OCI-LY1 (cell line): ENCODE measurements at regions not wholly inside any gene's neighbourhood (a gene's known extent, or its start where the extent isn't known, plus 50 kb on each side); places are given as distances from the start of the nearest gene placed in this dataset.

Experiments used
- H2AFZ ChIP-seq: fragments of 200-600 bp; sonication (generic), shearing (Covaris generic); 2 replicates; pipeline ENCODE4 v1.6.0; 2014; ENCODE audit warnings: antibody characterized with exemption, mild to moderate bottlenecking, low read length
- H3F3A ChIP-seq: fragments of 200-600 bp; sonication (generic), shearing (Covaris generic); 2 replicates; pipeline ENCODE4 v1.6.0; 2014; ENCODE audit warnings: mild to moderate bottlenecking, antibody characterized with exemption, low read length, moderate library complexity; ENCODE audit not compliant: insufficient read depth
- H3K27ac ChIP-seq: fragments of 200-600 bp; sonication (generic); 2 replicates; pipeline ENCODE4 v1.5.1; 2014; ENCODE audit warnings: low read length, mixed run types, mild to moderate bottlenecking, low read depth; ENCODE audit not compliant: poor library complexity, severe bottlenecking
- H3K27me3 ChIP-seq: fragments of 200-600 bp; sonication (generic); 2 replicates; pipeline ENCODE4 v1.6.0; 2014; ENCODE audit warnings: antibody characterized with exemption, mild to moderate bottlenecking, low read length, moderate library complexity; ENCODE audit not compliant: insufficient read depth
- H3K36me3 ChIP-seq: fragments of 200-600 bp; sonication (generic); 2 replicates; pipeline ENCODE4 v1.6.1; 2014; ENCODE audit warnings: mild to moderate bottlenecking, antibody characterized with exemption, low read length, moderate library complexity, mixed read lengths; ENCODE audit not compliant: insufficient read depth
- H3K4me1 ChIP-seq: fragments of 200-600 bp; sonication (generic); 2 replicates; pipeline ENCODE4 v1.5.1; 2014; ENCODE audit warnings: mild to moderate bottlenecking, low read length, moderate library complexity; ENCODE audit not compliant: insufficient read depth, severe bottlenecking
- H3K4me2 ChIP-seq: fragments of 200-600 bp; sonication (generic), shearing (Covaris generic); 2 replicates; pipeline ENCODE4 v1.6.1; 2014; ENCODE audit warnings: low read length
- H3K4me3 ChIP-seq: fragments of 200-600 bp; sonication (generic); 2 replicates; pipeline ENCODE4 v1.5.1; 2014; ENCODE audit warnings: low read length, low read depth, mild to moderate bottlenecking, mixed read lengths; ENCODE audit not compliant: poor library complexity, severe bottlenecking
- H3K79me2 ChIP-seq: fragments of 200-600 bp; shearing (Covaris generic); 2 replicates; pipeline ENCODE4 v1.6.1; 2016; ENCODE audit warnings: mixed run types, low read length, mixed read lengths; ENCODE audit not compliant: insufficient read depth
- H3K9ac ChIP-seq: fragments of 200-600 bp; sonication (generic), shearing (Covaris generic); 2 replicates; pipeline ENCODE4 v1.6.1; 2014; ENCODE audit warnings: mild to moderate bottlenecking, low read length, mixed read lengths
- H3K9me2 ChIP-seq: fragments of 200-600 bp; sonication (generic), shearing (Covaris generic); 2 replicates; pipeline ENCODE4 v1.6.1; 2014; ENCODE audit warnings: low read depth, mild to moderate bottlenecking, low read length, mixed read lengths
- H3K9me3 ChIP-seq: fragments of 200-600 bp; shearing (Covaris generic); 2 replicates; pipeline ENCODE4 v1.6.1; 2014; ENCODE audit warnings: low read length, mixed read lengths
- H4K20me1 ChIP-seq: fragments of 200-600 bp; sonication (generic), shearing (Covaris generic); 2 replicates; pipeline ENCODE4 v1.6.0; 2016; ENCODE audit warnings: mild to moderate bottlenecking, low read length; ENCODE audit not compliant: insufficient read depth
- CTCF ChIP-seq: fragments of 200-600 bp; sonication (generic), shearing (Covaris generic); IDR thresholded peaks from 2 replicates; pipeline ENCODE4 v1.5.1; 2017; ENCODE audit warnings: mild to moderate bottlenecking, antibody characterized with exemption, low read length, moderate library complexity, mixed read lengths
- EZH2 ChIP-seq: fragments of 200-600 bp; sonication (generic), shearing (Covaris generic); IDR thresholded peaks from 2 replicates; pipeline ENCODE4 v1.8.0; 2017; ENCODE audit warnings: borderline replicate concordance, mixed run types, mild to moderate bottlenecking, antibody characterized with exemption, low read length, moderate library complexity, mixed read lengths

DNA sequence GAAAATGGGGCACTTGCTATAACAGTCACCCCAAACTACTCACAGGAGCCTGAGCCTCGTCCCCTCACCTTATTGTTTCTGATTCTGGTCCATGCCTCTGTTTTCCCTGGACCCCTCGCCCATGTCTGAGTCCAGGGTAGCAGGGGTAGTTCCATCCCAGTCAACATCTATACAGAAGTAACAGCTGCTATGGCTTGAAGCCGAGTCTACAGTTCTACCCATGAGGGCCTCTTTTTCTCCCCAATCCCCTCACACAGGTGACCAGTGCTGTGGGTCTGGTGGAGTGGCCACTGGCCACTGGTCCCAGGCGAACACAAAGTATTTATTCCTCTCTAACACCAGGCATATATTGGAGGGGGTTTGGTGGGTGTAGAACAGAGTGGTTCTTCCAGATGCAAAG is 116.4 kb downstream of the ZNF280B start:
- no peak for TF ChIP-seq EZH2
- no peak for TF ChIP-seq CTCF
- Histone ChIP-seq H3K36me3 (no peaks in the 10 kb centered on the region; the same call in 1 of the 2 replicates), H3K9me3 (0 out of 2 replicates have a peak, but pooled peaks cover 7% of the 10 kb centered on the region), H3K4me1 (peaks cover 33% of the 10 kb centered on the region), H3F3A (0 out of 2 replicates have a peak, but pooled peaks cover 4% of the 10 kb centered on the region), H4K20me1 (no peaks in the 10 kb centered on the region), H3K4me2 (no peak overlapping the region), H3K9ac (no peak overlapping the region), H2AFZ (no peak overlapping the region), H3K9me2 (no peaks in the 10 kb centered on the region), H3K79me2 (no peaks in the 10 kb centered on the region), H3K27ac (no peak overlapping the region), H3K27me3 (no peaks in the 10 kb centered on the region), H3K4me3 (no peak overlapping the region)

DNA sequence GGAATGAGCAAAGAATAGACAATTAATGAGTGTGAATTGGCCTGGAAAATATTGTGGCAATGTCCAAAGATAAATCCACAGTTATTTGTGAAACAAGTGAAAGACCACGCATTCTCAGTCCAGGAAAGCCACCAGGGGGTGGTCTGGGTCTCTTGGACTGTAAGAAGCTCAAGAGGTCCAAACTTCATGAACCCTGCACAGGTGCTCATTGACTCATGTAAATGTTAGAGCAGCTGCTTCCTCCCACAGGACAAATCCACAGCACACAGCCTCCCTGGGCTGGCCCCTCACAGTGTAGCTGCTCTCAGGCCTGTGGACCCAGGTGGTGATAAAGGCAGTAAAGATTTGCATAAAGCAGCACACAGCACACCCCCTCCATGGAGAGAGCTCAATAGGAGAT is 114.0 kb downstream of the ZNF280B start:
- H3K79me2 ChIP-seq, result no peaks in the 10 kb centered on the region
- 0 out of 2 replicates have a peak, but pooled peaks cover 7% of the 10 kb centered on the region for H3K9me3 ChIP-seq
- H3K36me3 ChIP-seq, result no peaks in the 10 kb centered on the region; the same call in 1 of the 2 replicates
- peak overlapping the region; percentile 63 for H3K4me2 ChIP-seq
- peaks cover 46% of the 10 kb centered on the region for H3K4me1 ChIP-seq
- peak overlapping the region; percentile 99 for H3K27ac ChIP-seq
- H3K9me2 ChIP-seq, result no peaks in the 10 kb centered on the region
- H3K4me3 ChIP-seq, result peak overlapping the region; percentile 22
- H4K20me1 ChIP-seq, result no peaks in the 10 kb centered on the region
- no peaks in the 10 kb centered on the region for H3K27me3 ChIP-seq
- peak; percentile 61 for TF ChIP-seq CTCF
- TF ChIP-seq EZH2, result no peak
- H2AFZ ChIP-seq, result no peak overlapping the region
- 0 out of 2 replicates have a peak, but pooled peaks cover 4% of the 10 kb centered on the region for H3F3A ChIP-seq
- H3K9ac ChIP-seq, result peak overlapping the region; percentile 71; the same call in 1 of the 2 replicates

- peaks cover 46% of the 10 kb centered on the region for H3K4me1 ChIP-seq
- H3K9me2 ChIP-seq, result no peaks in the 10 kb centered on the region
- no peak overlapping the region for H2AFZ ChIP-seq
- H3K4me3 ChIP-seq, result peak overlapping the region; percentile 22
- H3K36me3 ChIP-seq, result no peaks in the 10 kb centered on the region; the same call in 1 of the 2 replicates
- H4K20me1 ChIP-seq, result no peaks in the 10 kb centered on the region
- H3K79me2 ChIP-seq, result no peaks in the 10 kb centered on the region
- no peak for TF ChIP-seq EZH2
- TF ChIP-seq CTCF, result no peak
- peak overlapping the region; percentile 63 for H3K4me2 ChIP-seq
- H3K27me3 ChIP-seq, result no peaks in the 10 kb centered on the region
- H3K9ac ChIP-seq, result peak overlapping the region; percentile 71
- H3K9me3 ChIP-seq, result 0 out of 2 replicates have a peak, but pooled peaks cover 7% of the 10 kb centered on the region
- peak overlapping the region; percentile 99 for H3K27ac ChIP-seq
- H3F3A ChIP-seq, result 0 out of 2 replicates have a peak, but pooled peaks cover 4% of the 10 kb centered on the region
Observed at GRCh38 chr22:22395245-22395644, 113.3 kb downstream of the ZNF280B start.
